GM12873 (cell line): ENCODE measurements at regions not wholly inside any gene's neighbourhood (a gene's known extent, or its start where the extent isn't known, plus 50 kb on each side); places are given as distances from the start of the nearest gene placed in this dataset.

Source experiments
- TF ChIP-seq, protein P1 (sequence below): IDR thresholded peaks from 2 replicates; pipeline ENCODE4 v1.5.1; 2012; ENCODE audit warnings: low read depth, mild to moderate bottlenecking, moderate library complexity, low read length, control low read depth; ENCODE audit not compliant: insufficient read depth; ENCODE audit errors: missing control alignments

DNA sequence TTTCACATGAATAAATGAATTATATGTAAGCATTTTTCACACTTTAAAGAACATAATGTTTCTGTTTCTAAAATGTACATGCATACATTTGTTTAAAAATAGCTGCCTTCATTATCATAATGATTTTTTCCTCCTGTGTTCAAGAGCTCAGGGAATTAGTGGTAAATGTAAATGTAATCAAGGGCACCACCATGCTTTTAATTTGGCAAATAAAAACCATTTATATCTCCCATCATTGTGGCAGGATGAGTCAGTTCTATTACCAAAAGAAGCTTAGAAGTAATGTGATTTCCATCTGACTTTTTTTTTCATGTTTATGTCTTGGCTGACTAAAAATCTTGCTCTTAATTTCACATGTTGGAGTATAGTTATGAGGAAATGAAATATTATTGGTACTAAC, 176.1 kb downstream of the GXYLT1 start:
- TF ChIP-seq, protein P1, sequence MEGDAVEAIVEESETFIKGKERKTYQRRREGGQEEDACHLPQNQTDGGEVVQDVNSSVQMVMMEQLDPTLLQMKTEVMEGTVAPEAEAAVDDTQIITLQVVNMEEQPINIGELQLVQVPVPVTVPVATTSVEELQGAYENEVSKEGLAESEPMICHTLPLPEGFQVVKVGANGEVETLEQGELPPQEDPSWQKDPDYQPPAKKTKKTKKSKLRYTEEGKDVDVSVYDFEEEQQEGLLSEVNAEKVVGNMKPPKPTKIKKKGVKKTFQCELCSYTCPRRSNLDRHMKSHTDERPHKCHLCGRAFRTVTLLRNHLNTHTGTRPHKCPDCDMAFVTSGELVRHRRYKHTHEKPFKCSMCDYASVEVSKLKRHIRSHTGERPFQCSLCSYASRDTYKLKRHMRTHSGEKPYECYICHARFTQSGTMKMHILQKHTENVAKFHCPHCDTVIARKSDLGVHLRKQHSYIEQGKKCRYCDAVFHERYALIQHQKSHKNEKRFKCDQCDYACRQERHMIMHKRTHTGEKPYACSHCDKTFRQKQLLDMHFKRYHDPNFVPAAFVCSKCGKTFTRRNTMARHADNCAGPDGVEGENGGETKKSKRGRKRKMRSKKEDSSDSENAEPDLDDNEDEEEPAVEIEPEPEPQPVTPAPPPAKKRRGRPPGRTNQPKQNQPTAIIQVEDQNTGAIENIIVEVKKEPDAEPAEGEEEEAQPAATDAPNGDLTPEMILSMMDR: no peak

DNA sequence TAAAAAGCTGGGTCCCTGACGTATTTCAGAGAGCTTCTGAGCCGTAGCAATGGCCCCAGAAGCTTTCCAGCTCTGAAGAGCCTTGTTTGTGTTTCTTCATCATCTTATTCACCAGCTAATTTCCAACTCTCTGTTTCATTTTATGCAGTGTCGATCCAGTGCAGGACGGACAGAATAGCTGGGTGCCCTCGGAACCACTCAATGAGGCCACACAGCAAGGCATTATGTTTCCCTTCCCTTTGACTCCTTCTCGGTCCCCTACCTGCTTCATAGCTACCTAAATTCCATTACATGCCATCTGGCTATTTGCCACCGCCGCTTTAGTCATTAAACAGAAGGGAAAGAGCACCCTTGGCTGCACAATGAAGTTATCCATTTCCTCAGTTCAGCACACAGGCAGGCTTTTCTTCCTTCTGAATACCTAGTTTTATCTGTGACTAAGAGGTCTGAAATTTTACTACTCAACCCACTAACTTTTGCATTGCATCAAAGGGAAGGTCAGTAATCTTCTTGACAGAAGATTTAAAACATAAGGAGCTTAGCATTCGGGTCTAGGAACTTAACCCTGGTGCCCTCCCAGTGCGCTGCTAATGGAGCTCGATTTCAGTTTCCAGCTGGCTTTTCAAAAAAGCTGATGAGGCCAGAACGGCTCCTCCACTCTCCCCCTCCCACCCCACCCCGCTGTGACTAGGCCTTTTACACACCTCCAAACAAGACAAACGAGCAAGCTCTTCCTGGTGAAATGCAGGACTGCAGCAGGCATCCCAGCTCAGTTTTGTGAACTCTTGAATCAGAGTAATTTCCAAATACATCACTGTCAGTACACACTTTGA, 176.8 kb downstream of the GXYLT1 start:
- TF ChIP-seq, protein P1: no peak

DNA sequence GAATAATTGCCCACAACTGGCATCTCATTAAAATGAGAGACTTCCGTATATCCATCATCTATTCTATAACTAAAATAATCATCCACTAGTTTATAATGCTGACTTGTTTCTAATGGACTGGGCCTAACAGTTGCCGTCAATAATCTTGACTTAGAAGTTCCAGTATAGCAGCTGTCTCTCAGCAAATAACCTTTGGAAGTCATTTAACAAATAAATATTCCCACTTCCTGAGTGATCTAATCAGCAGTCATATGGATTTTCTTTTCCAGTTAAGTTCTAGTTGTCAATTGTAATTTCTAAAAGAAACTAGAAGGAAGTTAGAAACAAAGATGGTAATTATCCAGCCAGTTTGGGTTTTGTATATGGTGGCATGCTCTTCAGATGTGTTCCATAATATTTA, 177.8 kb downstream of the GXYLT1 start:
- TF ChIP-seq, protein P1: no peak

DNA sequence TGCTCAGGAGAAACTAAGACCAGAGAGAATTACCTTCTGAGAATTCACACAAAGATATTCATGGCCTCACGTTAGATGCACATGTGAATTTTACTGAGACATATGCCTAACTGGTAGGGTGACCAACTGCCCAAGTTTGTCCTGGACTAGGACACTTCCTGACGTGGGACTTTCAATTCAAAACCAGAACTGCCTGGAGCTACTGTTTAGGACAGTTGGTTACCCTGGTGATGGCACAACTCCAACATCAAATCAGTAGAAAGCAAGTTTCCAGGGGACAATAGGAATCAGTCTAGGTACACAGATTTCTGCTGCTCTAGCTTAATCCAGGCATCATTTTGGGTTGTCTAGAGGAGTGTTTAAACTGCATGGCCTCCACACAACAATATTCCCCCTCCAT, 178.7 kb downstream of the GXYLT1 start:
- TF ChIP-seq, protein P1: no peak

DNA sequence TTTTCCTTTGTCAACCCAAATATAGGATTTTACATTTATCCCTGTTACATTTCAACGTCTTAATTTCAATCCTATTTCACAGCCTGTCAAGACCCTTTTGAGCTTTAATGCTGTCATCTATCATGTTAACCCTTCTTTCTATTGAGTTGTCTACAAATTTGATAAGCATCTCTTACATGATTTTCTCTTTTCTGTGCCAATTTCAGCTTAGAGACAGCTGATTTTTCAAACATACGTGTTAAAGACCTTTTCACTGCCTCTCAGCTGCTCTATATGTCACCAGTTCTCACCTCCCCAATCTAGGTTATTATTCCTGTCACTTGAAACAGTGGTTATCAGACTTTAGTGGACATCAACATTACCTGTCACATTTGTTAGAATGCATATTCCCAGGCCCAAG, 181.3 kb downstream of the GXYLT1 start:
- TF ChIP-seq, protein P1: no peak

DNA sequence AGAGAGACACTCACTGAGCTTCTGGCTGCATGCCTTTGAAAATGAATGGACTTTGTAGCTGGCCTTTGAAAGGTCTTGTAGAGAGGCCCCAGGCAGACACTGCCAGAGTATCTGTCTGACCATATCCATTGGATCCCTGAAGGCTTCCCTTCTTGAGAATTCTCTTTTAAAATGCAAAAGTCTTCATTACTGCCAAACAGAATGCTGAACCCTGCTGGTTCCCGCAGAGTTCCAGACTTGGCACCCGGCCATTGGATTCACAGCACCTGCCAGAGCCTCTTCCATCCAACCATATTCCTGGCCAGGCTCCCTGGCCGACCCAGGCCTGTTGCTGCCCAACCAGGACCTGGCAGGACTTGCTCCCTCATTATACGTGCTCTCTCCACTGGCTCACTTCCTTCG, 182.5 kb downstream of the GXYLT1 start:
- TF ChIP-seq, protein P1: no peak

DNA sequence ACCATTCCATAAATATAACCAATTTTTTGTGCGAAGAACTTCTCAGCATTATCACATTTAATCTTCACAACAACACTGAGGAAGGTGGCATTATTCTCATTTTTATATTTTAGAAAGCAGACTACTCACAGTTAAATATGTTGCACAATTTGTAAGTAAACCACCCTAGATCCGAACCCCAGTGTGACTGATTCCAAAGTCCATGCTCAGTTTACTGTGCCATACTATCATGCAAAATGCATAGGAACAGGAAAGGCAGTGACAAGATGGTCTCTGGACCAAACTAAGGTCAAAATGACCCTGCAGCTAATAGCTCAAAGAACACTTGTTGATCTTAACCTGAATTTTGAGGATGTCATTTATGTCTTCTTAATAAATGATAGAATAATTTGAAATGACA, 185.4 kb downstream of the GXYLT1 start:
- TF ChIP-seq, protein P1: no peak
